RWPE1 (cell line): ENCODE measurements at regions not wholly inside any gene's neighbourhood (a gene's known extent, or its start where the extent isn't known, plus 50 kb on each side); places are given as distances from the start of the nearest gene placed in this dataset.

Source experiments
- CTCF ChIA-PET: fragments of 350-600 bp; sonication (Branson Sonifier 250); formaldehyde crosslinking; extraction: SDS; loops from one replicate; lab custom pipeline; 2021; lab: Yijun Ruan, JAX
- POLR2A ChIA-PET: fragments of 400-600 bp; formaldehyde crosslinking; extraction: SDS; loops from one replicate; lab custom pipeline; 2020; ENCODE audit warnings: antibody characterized with exemption; ENCODE audit not compliant: low non-redundant PET; lab: Yijun Ruan, JAX
- DNase-seq: peaks from one replicate; pipeline ENCODE4 v3.0.0; 2012; ENCODE audit warnings: low spot score
- H3K27ac ChIP-seq: fragments of 450-650 bp; 2 replicates; pipeline ENCODE4 v1.5.1; 2017
- CTCF ChIP-seq: fragments of 450-650 bp; conservative IDR thresholded peaks from 2 replicates; pipeline ENCODE4 v1.5.1; 2017; ENCODE audit warnings: low read depth, mild to moderate bottlenecking

GRCh38 chr1:84759756-84760155, 69.5 kb upstream of the SSX2IP start:
- ChIA-PET POLR2A (no interaction called here), CTCF (interaction anchor here (0.6 to 1.0 kb wide), 4 partner anchors 12 to 326 kb away, joined by 3 to 5 read pairs (median 4); no protein-coding TSS in a partner anchor)
- TF ChIP-seq CTCF: no peak
- H3K27ac ChIP-seq: no peak overlapping the region
- no peak for DNase-seq

- no peak for TF ChIP-seq CTCF
- H3K27ac ChIP-seq: no peak overlapping the region
- POLR2A ChIA-PET: no interaction called here
- CTCF ChIA-PET: interaction anchor here (0.6 to 1.2 kb wide), 3 partner anchors 13 to 325 kb away, joined by 4 to 5 read pairs (median 4); no protein-coding TSS in a partner anchor
- no peak for DNase-seq
Observed at GRCh38 chr1:84758968-84759491, 68.8 kb upstream of the SSX2IP start.

GRCh38 chr1:84758476-84758875, 68.2 kb upstream of the SSX2IP start:
- CTCF ChIA-PET: interaction anchor here (0.6 to 1.2 kb wide), 2 partner anchors 14 to 86 kb away, joined by 3 to 4 read pairs; no protein-coding TSS in a partner anchor
- no peak overlapping the region for H3K27ac ChIP-seq
- TF ChIP-seq CTCF: no peak
- no peak for DNase-seq
- POLR2A ChIA-PET: no interaction called here

- H3K27ac ChIP-seq: no peak overlapping the region
- ChIA-PET CTCF (interaction anchor here (0.5 to 1.1 kb wide), 3 partner anchors 56 to 846 kb away, joined by 3 read pairs; no protein-coding TSS in a partner anchor), POLR2A (no interaction called here)
- no peak for TF ChIP-seq CTCF
- DNase-seq: no peak
Observed at GRCh38 chr1:84757301-84757700, 67.0 kb upstream of the SSX2IP start.

- POLR2A ChIA-PET: no interaction called here
- DNase-seq: no peak
- H3K27ac ChIP-seq: no peak overlapping the region
- no peak for TF ChIP-seq CTCF
- CTCF ChIA-PET: interaction anchor here (0.5 to 1.1 kb wide), 5 partner anchors 16 to 845 kb away, joined by 3 read pairs; no protein-coding TSS in a partner anchor
Observed at GRCh38 chr1:84756455-84757082, 66.3 kb upstream of the SSX2IP start.

- CTCF ChIA-PET: interaction anchor here (0.6 to 1.8 kb wide), 2 partner anchors 16 to 100 kb away, joined by 3 to 5 read pairs; no protein-coding TSS in a partner anchor
- H3K27ac ChIP-seq: no peak overlapping the region
- DNase-seq: no peak
- POLR2A ChIA-PET: no interaction called here
- no peak for TF ChIP-seq CTCF
Observed at GRCh38 chr1:84756001-84756400, 65.7 kb upstream of the SSX2IP start.
